Kidney (tissue), 13 donors: ENCODE measurements at regions not wholly inside any gene's neighbourhood (a gene's known extent, or its start where the extent isn't known, plus 50 kb on each side); places are given as distances from the start of the nearest gene placed in this dataset.
A peak's percentile ranks its signal among the peaks of the same experiment; 100 is the strongest.

Source experiments
- DNase-seq, 5 donors: peaks; one replicate each; pipeline ENCODE4 v3.0.0-alpha.2; 2013 to 2020
- FAIRE-seq: peaks from 2 replicates; lab custom pipeline; 2012; peaks lifted over from hg19 to GRCh38; lab: Jason Lieb, UNC
- H3K27ac ChIP-seq, 2 donors: one replicate each; pipeline ENCODE4 v1.7.0; 2013; ENCODE audit warnings: low read depth in 2 of 2, low read length in 2 of 2, inconsistent platforms in 1 of 2
- H3K27me3 ChIP-seq: one replicate; pipeline ENCODE4 v1.7.1; 2013; ENCODE audit warnings: low read length, inconsistent platforms; ENCODE audit not compliant: control insufficient read depth, insufficient read depth
- H3K36me3 ChIP-seq, 3 donors: one replicate each; pipeline versions ENCODE4 v1.7.0 to v1.7.1; 2013; ENCODE audit warnings: low read length in 3 of 3, control low read depth in 1 of 3, inconsistent platforms in 1 of 3; ENCODE audit not compliant: insufficient read depth in 3 of 3, control insufficient read depth in 2 of 3
- H3K4me1 ChIP-seq, 3 donors: one replicate each; pipeline versions ENCODE4 v1.7.0 to v1.7.1; 2013; ENCODE audit warnings: low read length in 3 of 3, inconsistent platforms in 1 of 3, low read depth in 1 of 3; ENCODE audit not compliant: control insufficient read depth in 2 of 3, insufficient read depth in 2 of 3
- H3K4me3 ChIP-seq, 3 donors: one replicate each; pipeline versions ENCODE4 v1.7.0 to v1.8.1; 2013; ENCODE audit warnings: low read length in 3 of 3, control low read depth in 1 of 3, inconsistent platforms in 1 of 3
- H3K9ac ChIP-seq, 3 donors: one replicate each; pipeline versions ENCODE4 v1.7.0 to v1.7.1; 2013; ENCODE audit warnings: low read length in 3 of 3, control low read depth in 1 of 3, inconsistent platforms in 1 of 3
- H3K9me3 ChIP-seq, 3 donors: one replicate each; pipeline versions ENCODE4 v1.7.0 to v1.7.1; 2013; ENCODE audit warnings: low read length in 3 of 3, control low read depth in 1 of 3, inconsistent platforms in 1 of 3; ENCODE audit not compliant: control insufficient read depth in 2 of 3, insufficient read depth in 1 of 3
- intact Hi-C: fragments of 100-400 bp; cut with DNase I; formaldehyde crosslinking; loops from one replicate; pipeline ENCODE4 v1.11.1; 2022
- TF ChIP-seq, protein P1 (sequence below): IDR thresholded peaks from 3 replicates; pipeline ENCODE4 v1.5.1; 2012; ENCODE audit warnings: mild to moderate bottlenecking, moderate library complexity, borderline replicate concordance; ENCODE audit not compliant: insufficient read depth; ENCODE audit errors: extremely low read depth
- donor health status: control.
- donor health status: control.
- donor health status: control.
- donor health status: control.
- donor health status: control.
- donor health status: DM: yes; HTN: yes; CAD: no.
- donor health status: Normal renal cell carcinoma (clear cell type).

GRCh38 chr18:47635416-47635815 is 295.0 kb downstream of the SMAD2 start:
- no peak for DNase-seq
- Histone ChIP-seq H3K9ac (no peak overlapping the region), H3K36me3 (no peaks in the 10 kb centered on the region), H3K27me3 (no peaks in the 10 kb centered on the region), H3K4me1 (no peaks in the 10 kb centered on the region), H3K9me3 (no peaks in the 10 kb centered on the region), H3K27ac (no peak overlapping the region), H3K4me3 (no peak overlapping the region)
- no peak for FAIRE-seq
- intact Hi-C loops, result no loop called here
- TF ChIP-seq, protein P1, sequence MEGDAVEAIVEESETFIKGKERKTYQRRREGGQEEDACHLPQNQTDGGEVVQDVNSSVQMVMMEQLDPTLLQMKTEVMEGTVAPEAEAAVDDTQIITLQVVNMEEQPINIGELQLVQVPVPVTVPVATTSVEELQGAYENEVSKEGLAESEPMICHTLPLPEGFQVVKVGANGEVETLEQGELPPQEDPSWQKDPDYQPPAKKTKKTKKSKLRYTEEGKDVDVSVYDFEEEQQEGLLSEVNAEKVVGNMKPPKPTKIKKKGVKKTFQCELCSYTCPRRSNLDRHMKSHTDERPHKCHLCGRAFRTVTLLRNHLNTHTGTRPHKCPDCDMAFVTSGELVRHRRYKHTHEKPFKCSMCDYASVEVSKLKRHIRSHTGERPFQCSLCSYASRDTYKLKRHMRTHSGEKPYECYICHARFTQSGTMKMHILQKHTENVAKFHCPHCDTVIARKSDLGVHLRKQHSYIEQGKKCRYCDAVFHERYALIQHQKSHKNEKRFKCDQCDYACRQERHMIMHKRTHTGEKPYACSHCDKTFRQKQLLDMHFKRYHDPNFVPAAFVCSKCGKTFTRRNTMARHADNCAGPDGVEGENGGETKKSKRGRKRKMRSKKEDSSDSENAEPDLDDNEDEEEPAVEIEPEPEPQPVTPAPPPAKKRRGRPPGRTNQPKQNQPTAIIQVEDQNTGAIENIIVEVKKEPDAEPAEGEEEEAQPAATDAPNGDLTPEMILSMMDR, result no peak

DNA sequence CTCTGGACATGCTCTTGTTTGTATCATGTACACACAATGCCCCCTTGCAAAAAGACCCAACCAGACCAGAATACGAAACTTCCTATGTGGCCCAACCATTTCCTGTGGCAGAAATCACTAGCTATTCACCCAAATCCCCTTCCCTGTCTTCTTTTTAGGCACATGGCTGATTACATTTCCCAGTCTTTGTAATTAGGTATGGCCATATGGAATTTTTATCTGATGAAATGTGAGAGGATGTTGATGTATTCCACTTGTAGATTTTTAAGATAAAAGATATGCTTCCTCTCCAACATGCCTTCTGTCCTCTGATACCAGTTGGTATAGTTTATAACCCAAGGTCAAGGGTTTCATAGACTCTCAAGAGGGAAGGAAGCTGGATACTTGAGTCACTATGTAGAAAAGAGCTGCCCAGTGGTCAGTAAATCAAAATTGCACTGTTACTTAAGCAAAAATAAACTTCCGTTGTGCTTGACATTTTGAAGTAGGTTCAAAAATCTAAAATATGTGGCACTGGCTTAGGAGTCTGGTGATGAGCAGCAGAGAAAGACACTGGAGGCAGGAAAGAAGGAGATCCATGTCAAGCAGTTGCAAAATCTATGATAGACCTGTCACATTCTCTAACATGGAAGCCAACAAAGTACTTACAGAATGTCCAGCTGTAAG is 297.4 kb downstream of the SMAD2 start:
- no peaks in the 10 kb centered on the region for H3K4me1 ChIP-seq
- H3K4me3 ChIP-seq, result no peak overlapping the region
- H3K36me3 ChIP-seq, result no peaks in the 10 kb centered on the region
- TF ChIP-seq, protein P1, result no peak
- no peak overlapping the region for H3K27ac ChIP-seq
- no peak for DNase-seq
- no peaks in the 10 kb centered on the region for H3K27me3 ChIP-seq
- no peak for FAIRE-seq
- H3K9me3 ChIP-seq, result no peaks in the 10 kb centered on the region
- H3K9ac ChIP-seq, result no peak overlapping the region
- intact Hi-C loops, result no loop called here

DNA sequence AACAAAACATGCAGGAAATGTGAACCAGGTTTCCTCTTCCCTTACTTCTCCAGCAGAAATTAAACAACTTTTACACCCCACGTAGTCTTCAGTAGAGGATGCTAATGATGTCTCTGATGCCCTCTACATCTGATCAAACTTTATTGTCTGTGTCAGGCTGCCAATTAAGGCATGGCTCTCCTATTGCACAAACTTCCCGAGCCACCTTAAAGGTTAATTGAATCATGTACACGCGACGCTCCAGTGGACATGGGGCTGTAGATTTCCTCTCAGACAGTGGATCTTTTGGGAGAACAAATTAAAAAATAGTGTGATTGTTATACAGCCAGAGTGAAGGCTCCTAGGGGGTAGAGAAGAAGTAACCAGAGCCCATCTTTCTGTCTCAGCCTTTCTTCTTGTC is 301.6 kb downstream of the SMAD2 start:
- TF ChIP-seq, protein P1, result no peak
- Histone ChIP-seq H3K27ac (no peak overlapping the region), H3K9ac (no peak overlapping the region), H3K4me3 (no peak overlapping the region), H3K4me1 (no peaks in the 10 kb centered on the region), H3K36me3 (no peaks in the 10 kb centered on the region), H3K9me3 (no peaks in the 10 kb centered on the region), H3K27me3 (no peaks in the 10 kb centered on the region)
- FAIRE-seq, result no peak
- DNase-seq, result peak in 2 of 5 donors; percentile 40 to 53
- intact Hi-C loops, result no loop called here
